CD4-positive, alpha-beta T cell (primary cell): ENCODE measurements at regions not wholly inside any gene's neighbourhood (a gene's known extent, or its start where the extent isn't known, plus 50 kb on each side); places are given as distances from the start of the nearest gene placed in this dataset.

Experiments used
- ATAC-seq: fragments of 200-7000 bp; cut with Tn5 transposase; one replicate; pipeline ENCODE4 v1.10.0; 2022; ENCODE audit warnings: mild to moderate bottlenecking; ENCODE audit not compliant: poor library complexity
- CTCF ChIA-PET: fragments of 350-600 bp; sonication (Branson Sonifier 250); formaldehyde crosslinking; loops from one replicate; lab custom pipeline; 2021; ENCODE audit warnings: antibody characterized with exemption, inconsistent platforms; lab: Charles Lee
- POLR2A ChIA-PET: fragments of 350-600 bp; sonication (Branson Sonifier 250); formaldehyde crosslinking; loops from one replicate; lab custom pipeline; 2021; ENCODE audit warnings: antibody characterized with exemption, inconsistent platforms; lab: Charles Lee
- DNase-seq, 14 experiments: peaks; one replicate each; pipeline ENCODE4 v3.0.0-alpha.2; 2013 to 2020; ENCODE audit warnings: mixed read lengths in 2 of 14
- H3K27ac ChIP-seq, 2 donors: one replicate each; pipeline versions ENCODE4 v1.5.1 to v1.7.0; 2013; ENCODE audit warnings: low read length in 2 of 2, low read depth in 1 of 2, mild to moderate bottlenecking in 1 of 2
- H3K27me3 ChIP-seq, 2 experiments: 1 replicate in 1 of 2; 2 replicates in 1 of 2; pipeline versions ENCODE4 v1.6.1 to v1.7.0; 2013; ENCODE audit warnings: low read length in 2 of 2, control low read depth in 1 of 2, mild to moderate bottlenecking in 1 of 2, moderate library complexity in 1 of 2; ENCODE audit not compliant: insufficient read depth in 2 of 2, control insufficient read depth in 1 of 2
- H3K36me3 ChIP-seq: one replicate; pipeline ENCODE4 v1.6.1; 2013; ENCODE audit warnings: low read length, control low read depth; ENCODE audit not compliant: insufficient read depth
- H3K4me1 ChIP-seq: one replicate; pipeline ENCODE4 v1.6.1; 2013; ENCODE audit warnings: low read length, control low read depth; ENCODE audit not compliant: insufficient read depth
- H3K4me3 ChIP-seq: one replicate; pipeline ENCODE4 v1.5.1; 2013; ENCODE audit warnings: mild to moderate bottlenecking, low read length, moderate library complexity
- H3K9me3 ChIP-seq, 2 experiments: 1 replicate in 1 of 2; 2 replicates in 1 of 2; pipeline versions ENCODE4 v1.6.1 to v1.7.0; 2013; ENCODE audit warnings: low read length in 2 of 2, mild to moderate bottlenecking in 2 of 2, control low read depth in 1 of 2, moderate library complexity in 1 of 2; ENCODE audit not compliant: control insufficient read depth in 1 of 2, insufficient read depth in 1 of 2
- H3K27ac Mint-ChIP-seq: one replicate; pipeline ENCODE4 v1.8.0; 2020; ENCODE audit warnings: mixed read lengths
- H3K27me3 Mint-ChIP-seq: one replicate; pipeline ENCODE4 v1.8.0; 2021; ENCODE audit warnings: mixed read lengths
- H3K36me3 Mint-ChIP-seq: one replicate; pipeline ENCODE4 v1.8.0; 2021; ENCODE audit warnings: low read depth, mixed read lengths
- H3K4me1 Mint-ChIP-seq: one replicate; pipeline ENCODE4 v1.8.0; 2021; ENCODE audit warnings: low read depth, mixed read lengths
- H3K4me3 Mint-ChIP-seq: one replicate; pipeline ENCODE4 v1.8.0; 2020; ENCODE audit warnings: mild to moderate bottlenecking, mixed read lengths
- H3K9me3 Mint-ChIP-seq: one replicate; pipeline ENCODE4 v1.8.0; 2020; ENCODE audit warnings: mixed read lengths
- intact Hi-C, 2 experiments: fragments of 100-400 bp; cut with DNase I in 1 of 2; cut with micrococcal nuclease in 1 of 2; formaldehyde crosslinking; loops; one replicate each; pipeline versions ENCODE4 v1.15.1 to v1.9.0; 2023 to 2025; cut with DNase I, micrococcal nuclease
- TF ChIP-seq, protein P1 (sequence below): fragments of 200-600 bp; IDR thresholded peaks from one replicate; pipeline ENCODE4 v1.8.0; 2022; ENCODE audit warnings: antibody characterized with exemption, mild to moderate bottlenecking

DNA sequence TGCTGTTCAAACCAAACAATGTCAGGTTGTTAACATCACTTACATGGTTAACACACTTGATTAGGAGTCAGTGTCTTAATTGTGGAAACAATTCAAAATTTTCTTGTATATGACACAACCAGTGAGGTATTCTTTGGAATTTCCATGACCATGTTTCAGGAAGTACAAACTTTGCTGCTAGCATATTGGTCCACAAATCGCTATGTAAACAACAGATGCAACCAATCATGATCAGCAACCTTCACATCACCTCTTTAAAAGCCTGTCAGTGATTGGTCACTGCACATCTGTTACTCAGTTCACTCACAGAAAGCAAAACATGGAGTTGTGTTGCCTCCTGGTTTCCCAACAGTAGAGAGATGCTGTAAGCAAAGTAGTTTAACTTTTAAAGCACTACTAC lies 108.9 kb upstream of the FAM3C start:
- Histone ChIP-seq H3K27ac (no peak overlapping the region), H3K27me3 (no peaks in the 10 kb centered on the region), H3K9me3 (peaks cover 4 to 22% of the 10 kb centered on the region in 2 experiments), H3K36me3 (no peaks in the 10 kb centered on the region), H3K4me3 (no peak overlapping the region), H3K4me1 (no peaks in the 10 kb centered on the region)
- intact Hi-C loops: no loop called here
- Mint-ChIP-seq H3K4me1 (no peaks in the 10 kb centered on the region), H3K36me3 (no peaks in the 10 kb centered on the region), H3K27ac (no peak overlapping the region), H3K27me3 (peaks cover 26% of the 10 kb centered on the region), H3K9me3 (peaks cover 10% of the 10 kb centered on the region), H3K4me3 (no peak overlapping the region)
- DNase-seq: no peak
- TF ChIP-seq, protein P1, sequence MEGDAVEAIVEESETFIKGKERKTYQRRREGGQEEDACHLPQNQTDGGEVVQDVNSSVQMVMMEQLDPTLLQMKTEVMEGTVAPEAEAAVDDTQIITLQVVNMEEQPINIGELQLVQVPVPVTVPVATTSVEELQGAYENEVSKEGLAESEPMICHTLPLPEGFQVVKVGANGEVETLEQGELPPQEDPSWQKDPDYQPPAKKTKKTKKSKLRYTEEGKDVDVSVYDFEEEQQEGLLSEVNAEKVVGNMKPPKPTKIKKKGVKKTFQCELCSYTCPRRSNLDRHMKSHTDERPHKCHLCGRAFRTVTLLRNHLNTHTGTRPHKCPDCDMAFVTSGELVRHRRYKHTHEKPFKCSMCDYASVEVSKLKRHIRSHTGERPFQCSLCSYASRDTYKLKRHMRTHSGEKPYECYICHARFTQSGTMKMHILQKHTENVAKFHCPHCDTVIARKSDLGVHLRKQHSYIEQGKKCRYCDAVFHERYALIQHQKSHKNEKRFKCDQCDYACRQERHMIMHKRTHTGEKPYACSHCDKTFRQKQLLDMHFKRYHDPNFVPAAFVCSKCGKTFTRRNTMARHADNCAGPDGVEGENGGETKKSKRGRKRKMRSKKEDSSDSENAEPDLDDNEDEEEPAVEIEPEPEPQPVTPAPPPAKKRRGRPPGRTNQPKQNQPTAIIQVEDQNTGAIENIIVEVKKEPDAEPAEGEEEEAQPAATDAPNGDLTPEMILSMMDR: no peak
- ChIA-PET CTCF (no interaction called here), POLR2A (no interaction called here)
- no peak for ATAC-seq

DNA sequence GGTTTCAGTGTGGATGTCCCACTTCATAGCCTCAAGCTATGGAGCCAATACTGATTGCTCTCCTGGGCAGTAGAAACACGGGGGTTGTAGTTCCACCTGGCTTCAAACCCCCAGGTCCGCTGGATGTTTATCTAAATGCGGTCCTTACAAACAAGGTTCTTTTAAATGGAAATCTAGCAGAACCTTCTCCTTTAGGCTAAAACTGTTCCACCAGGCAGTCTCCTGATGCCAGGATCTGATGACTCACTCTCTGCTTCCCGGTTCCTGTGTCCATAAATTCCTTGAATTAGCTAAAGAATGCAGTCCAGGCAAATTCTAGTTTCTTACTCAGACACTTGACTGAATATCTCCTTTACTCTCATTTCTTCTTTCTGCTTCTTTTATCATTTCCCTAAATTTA lies 108.4 kb upstream of the FAM3C start:
- peaks cover 4 to 22% of the 10 kb centered on the region in 2 experiments for H3K9me3 ChIP-seq
- ChIA-PET POLR2A (no interaction called here), CTCF (no interaction called here)
- Mint-ChIP-seq H3K4me3 (no peak overlapping the region), H3K9me3 (peaks cover 10% of the 10 kb centered on the region), H3K4me1 (no peaks in the 10 kb centered on the region), H3K27ac (no peak overlapping the region), H3K27me3 (peaks cover 22% of the 10 kb centered on the region), H3K36me3 (no peaks in the 10 kb centered on the region)
- no peak overlapping the region for H3K27ac ChIP-seq
- TF ChIP-seq, protein P1: no peak
- DNase-seq: no peak
- no peak overlapping the region for H3K4me3 ChIP-seq
- no peak for ATAC-seq
- H3K36me3 ChIP-seq: no peaks in the 10 kb centered on the region
- intact Hi-C loops: no loop called here
- no peaks in the 10 kb centered on the region for H3K4me1 ChIP-seq
- H3K27me3 ChIP-seq: no peaks in the 10 kb centered on the region

DNA sequence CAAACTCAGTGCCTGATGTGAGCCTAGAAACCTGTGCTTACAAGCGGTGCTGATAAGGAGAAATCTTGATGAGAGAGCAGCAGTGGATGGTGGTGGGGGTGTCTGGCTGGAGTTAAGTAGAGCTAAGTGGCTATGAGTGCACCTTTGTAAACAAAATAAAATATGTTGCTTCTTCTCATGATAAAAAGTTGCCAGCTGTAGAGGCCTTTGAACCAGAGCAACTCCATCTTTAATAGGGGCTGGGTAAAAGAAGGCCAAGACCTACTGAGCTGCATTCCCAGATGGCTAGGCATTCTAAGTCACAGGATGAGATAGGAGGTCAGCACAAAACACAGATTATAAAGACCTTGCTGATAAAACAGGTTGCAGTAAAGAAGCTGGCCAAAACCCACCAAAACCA lies 107.6 kb upstream of the FAM3C start:
- Histone ChIP-seq H3K27ac (no peak overlapping the region), H3K4me1 (no peaks in the 10 kb centered on the region), H3K4me3 (no peak overlapping the region), H3K9me3 (peaks cover 4 to 22% of the 10 kb centered on the region in 2 experiments), H3K27me3 (no peaks in the 10 kb centered on the region), H3K36me3 (no peaks in the 10 kb centered on the region)
- Mint-ChIP-seq H3K4me3 (no peak overlapping the region), H3K9me3 (peaks cover 10% of the 10 kb centered on the region), H3K27ac (no peak overlapping the region), H3K36me3 (no peaks in the 10 kb centered on the region), H3K27me3 (peaks cover 15% of the 10 kb centered on the region), H3K4me1 (no peaks in the 10 kb centered on the region)
- no peak for ATAC-seq
- intact Hi-C loops: no loop called here
- TF ChIP-seq, protein P1: no peak
- ChIA-PET CTCF (no interaction called here), POLR2A (no interaction called here)
- DNase-seq: no peak
